Tibial nerve (tissue), 4 donors: ENCODE measurements at regions not wholly inside any gene's neighbourhood (a gene's known extent, or its start where the extent isn't known, plus 50 kb on each side); places are given as distances from the start of the nearest gene placed in this dataset.

Experiments used
- EP300 ChIP-seq, 2 donors: sonication (generic); formaldehyde crosslinking; IDR thresholded peaks; one replicate each; pipeline ENCODE4 v1.6.1; 2017; ENCODE audit warnings: antibody characterized with exemption in 2 of 2, mild to moderate bottlenecking in 1 of 2
- POLR2A ChIP-seq, 2 donors: fragments of 450-650 bp; IDR thresholded peaks; one replicate each; pipeline ENCODE4 v1.6.1; 2017; ENCODE audit warnings: antibody characterized with exemption in 2 of 2, mild to moderate bottlenecking in 2 of 2, moderate library complexity in 2 of 2
- TF ChIP-seq, protein P1 (sequence below), 5 experiments: fragments of 200-600 bp in 3 of 5; fragments of 450-650 bp in 2 of 5; sonication (generic) in 3 of 5; IDR thresholded peaks; one replicate each; pipeline ENCODE4 v1.5.1; 2016 to 2019; ENCODE audit warnings: antibody characterized with exemption in 5 of 5, mild to moderate bottlenecking in 3 of 5, moderate library complexity in 2 of 5

DNA sequence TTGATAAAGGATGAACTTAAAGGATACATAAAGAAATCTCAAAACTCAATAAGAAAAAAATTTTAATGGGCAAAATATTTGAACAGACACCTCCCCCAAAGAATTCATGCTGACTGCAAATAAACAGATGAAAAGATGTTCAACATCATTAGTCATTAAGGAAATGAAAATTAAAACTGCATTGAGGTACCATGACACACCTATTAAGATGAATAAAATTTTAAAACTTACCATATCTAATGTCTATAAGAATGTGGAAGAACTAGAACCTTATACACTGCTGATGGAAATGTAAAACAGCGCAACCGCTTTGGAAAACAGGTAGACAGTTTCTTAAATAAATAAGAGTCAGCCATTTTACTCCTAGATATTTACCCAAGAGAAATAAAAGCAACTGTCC, 266.8 kb upstream of the TET2 start:
- no peak for TF ChIP-seq EP300 (IDR thresholded peaks at IDR 0.05)
- TF ChIP-seq, protein P1, sequence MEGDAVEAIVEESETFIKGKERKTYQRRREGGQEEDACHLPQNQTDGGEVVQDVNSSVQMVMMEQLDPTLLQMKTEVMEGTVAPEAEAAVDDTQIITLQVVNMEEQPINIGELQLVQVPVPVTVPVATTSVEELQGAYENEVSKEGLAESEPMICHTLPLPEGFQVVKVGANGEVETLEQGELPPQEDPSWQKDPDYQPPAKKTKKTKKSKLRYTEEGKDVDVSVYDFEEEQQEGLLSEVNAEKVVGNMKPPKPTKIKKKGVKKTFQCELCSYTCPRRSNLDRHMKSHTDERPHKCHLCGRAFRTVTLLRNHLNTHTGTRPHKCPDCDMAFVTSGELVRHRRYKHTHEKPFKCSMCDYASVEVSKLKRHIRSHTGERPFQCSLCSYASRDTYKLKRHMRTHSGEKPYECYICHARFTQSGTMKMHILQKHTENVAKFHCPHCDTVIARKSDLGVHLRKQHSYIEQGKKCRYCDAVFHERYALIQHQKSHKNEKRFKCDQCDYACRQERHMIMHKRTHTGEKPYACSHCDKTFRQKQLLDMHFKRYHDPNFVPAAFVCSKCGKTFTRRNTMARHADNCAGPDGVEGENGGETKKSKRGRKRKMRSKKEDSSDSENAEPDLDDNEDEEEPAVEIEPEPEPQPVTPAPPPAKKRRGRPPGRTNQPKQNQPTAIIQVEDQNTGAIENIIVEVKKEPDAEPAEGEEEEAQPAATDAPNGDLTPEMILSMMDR (IDR thresholded peaks at IDR 0.05): no peak
- no peak for TF ChIP-seq POLR2A (IDR thresholded peaks at IDR 0.05)
